ENCODE measurements at regions not wholly inside any gene's neighbourhood (a gene's known extent, or its start where the extent isn't known, plus 50 kb on each side); places are given as distances from the start of the nearest gene placed in this dataset.
"Not testable (repeated sequence)": the region's sequence is repeated elsewhere in the genome, so short reads cannot be mapped to it uniquely, and the experiment has no call there.

GRCh38 chr11:119586181-119586580 lies 142.8 kb downstream of the NECTIN1 start:
- TF ChIP-seq CTCF (IDR thresholded peaks at IDR 0.05; ENCODE audit: poor library complexity, severe bottlenecking): no peak
- Histone ChIP-seq H3K4me1 (ENCODE audit: insufficient read depth, poor library complexity, severe bottlenecking) (peaks cover 10% of the 10 kb centered on the region), H3K27me3 (ENCODE audit: insufficient read depth, poor library complexity, severe bottlenecking) (no peaks in the 10 kb centered on the region), H3K9me3 (ENCODE audit: severe bottlenecking) (no peaks in the 10 kb centered on the region), H3K4me3 (ENCODE audit: severe bottlenecking) (no peak overlapping the region), H3K27ac (ENCODE audit: poor library complexity, severe bottlenecking) (no peak overlapping the region), H3K36me3 (ENCODE audit: low read depth) (no peaks in the 10 kb centered on the region)
- ATAC-seq (ENCODE audit: low read depth) (no peak), DNase-seq (ENCODE audit: low spot score) (no peak)

- DNase-seq (ENCODE audit: low spot score) (no peak), ATAC-seq (ENCODE audit: low read depth) (peak; percentile 49; the same call in 2 of the 3 replicates)
- no peak for TF ChIP-seq CTCF (IDR thresholded peaks at IDR 0.05; ENCODE audit: poor library complexity, severe bottlenecking)
Observed at GRCh38 chr11:119585043-119585781, 143.8 kb downstream of the NECTIN1 start.

GRCh38 chr11:119584193-119585042 lies 144.6 kb downstream of the NECTIN1 start:
- ATAC-seq (ENCODE audit: low read depth): peak; percentile 68
- H3K27me3 ChIP-seq (ENCODE audit: insufficient read depth, poor library complexity, severe bottlenecking): no peaks in the 10 kb centered on the region
- H3K4me1 ChIP-seq (ENCODE audit: insufficient read depth, poor library complexity, severe bottlenecking): no peaks in the 10 kb centered on the region
- no peak for TF ChIP-seq CTCF (IDR thresholded peaks at IDR 0.05; ENCODE audit: poor library complexity, severe bottlenecking)
- H3K36me3 ChIP-seq (ENCODE audit: low read depth): no peaks in the 10 kb centered on the region
- no peak for DNase-seq (ENCODE audit: low spot score)
- H3K27ac ChIP-seq (ENCODE audit: poor library complexity, severe bottlenecking): no peak overlapping the region
- no peaks in the 10 kb centered on the region for H3K9me3 ChIP-seq (ENCODE audit: severe bottlenecking)
- peak overlapping the region; percentile 31 for H3K4me3 ChIP-seq (ENCODE audit: severe bottlenecking)

More at GRCh38 chr11:119585043-119585781, 143.8 kb downstream of the NECTIN1 start:
- Histone ChIP-seq H3K27ac (ENCODE audit: poor library complexity, severe bottlenecking) (no peak overlapping the region), H3K36me3 (ENCODE audit: low read depth) (no peaks in the 10 kb centered on the region), H3K4me3 (ENCODE audit: severe bottlenecking) (peak overlapping the region; percentile 31), H3K4me1 (ENCODE audit: insufficient read depth, poor library complexity, severe bottlenecking) (peaks cover 3% of the 10 kb centered on the region), H3K27me3 (ENCODE audit: insufficient read depth, poor library complexity, severe bottlenecking) (no peaks in the 10 kb centered on the region), H3K9me3 (ENCODE audit: severe bottlenecking) (no peaks in the 10 kb centered on the region)

- Histone ChIP-seq H3K27me3 (ENCODE audit: insufficient read depth, poor library complexity, severe bottlenecking) (no peaks in the 10 kb centered on the region), H3K36me3 (ENCODE audit: low read depth) (no peaks in the 10 kb centered on the region), H3K4me1 (ENCODE audit: insufficient read depth, poor library complexity, severe bottlenecking) (no peaks in the 10 kb centered on the region), H3K9me3 (ENCODE audit: severe bottlenecking) (no peaks in the 10 kb centered on the region), H3K4me3 (ENCODE audit: severe bottlenecking) (no peak overlapping the region), H3K27ac (ENCODE audit: poor library complexity, severe bottlenecking) (no peak overlapping the region)
- TF ChIP-seq CTCF (IDR thresholded peaks at IDR 0.05; ENCODE audit: poor library complexity, severe bottlenecking): no peak
- DNase-seq (ENCODE audit: low spot score) (no peak), ATAC-seq (ENCODE audit: low read depth) (no peak)
Observed at GRCh38 chr11:119583585-119583984, 145.4 kb downstream of the NECTIN1 start.

- not testable (repeated sequence) for H3K27me3 ChIP-seq (ENCODE audit: insufficient read depth, poor library complexity, severe bottlenecking); ATAC-seq (ENCODE audit: low read depth); H3K36me3 ChIP-seq (ENCODE audit: low read depth); H3K4me3 ChIP-seq (ENCODE audit: severe bottlenecking); H3K9me3 ChIP-seq (ENCODE audit: severe bottlenecking); H3K4me1 ChIP-seq (ENCODE audit: insufficient read depth, poor library complexity, severe bottlenecking); H3K27ac ChIP-seq (ENCODE audit: poor library complexity, severe bottlenecking); DNase-seq (ENCODE audit: low spot score)
Observed at GRCh38 chr11:119581396-119581795, 147.6 kb downstream of the NECTIN1 start.
